WTC11 (cell line): ENCODE measurements at regions not wholly inside any gene's neighbourhood (a gene's known extent, or its start where the extent isn't known, plus 50 kb on each side); places are given as distances from the start of the nearest gene placed in this dataset.

Source experiments
- ATAC-seq: fragments of 200-7000 bp; cut with Tn5 transposase; 2 replicates; pipeline ENCODE4 v1.10.0; 2021; ENCODE audit warnings: mild to moderate bottlenecking, moderate library complexity
- CTCF ChIA-PET: fragments of 300-600 bp; sonication (Branson Sonifier 250); formaldehyde crosslinking; loops from one replicate; lab custom pipeline; 2021; ENCODE audit warnings: antibody characterized with exemption; lab: Charles Lee
- POLR2A ChIA-PET: fragments of 350-600 bp; sonication (Branson Sonifier 250); formaldehyde crosslinking; loops from one replicate; lab custom pipeline; 2021; ENCODE audit warnings: antibody characterized with exemption; lab: Charles Lee
- DNase-seq: peaks from one replicate; pipeline ENCODE4 v3.0.0; 2021; ENCODE audit warnings: low spot score
- H3K27ac Mint-ChIP-seq: 2 replicates; pipeline ENCODE4 v1.8.0; 2021; ENCODE audit warnings: mixed read lengths
- H3K27me3 Mint-ChIP-seq: 2 replicates; pipeline ENCODE4 v1.8.0; 2021; ENCODE audit warnings: low read depth, mild to moderate bottlenecking, moderate library complexity, mixed read lengths
- H3K36me3 Mint-ChIP-seq: 2 replicates; pipeline ENCODE4 v1.8.0; 2021; ENCODE audit warnings: mixed read lengths
- H3K4me1 Mint-ChIP-seq: 2 replicates; pipeline ENCODE4 v1.8.0; 2022; ENCODE audit warnings: mixed read lengths
- H3K4me3 Mint-ChIP-seq: 2 replicates; pipeline ENCODE4 v1.8.0; 2021; ENCODE audit warnings: mild to moderate bottlenecking, moderate library complexity, mixed read lengths
- H3K9me3 Mint-ChIP-seq: 2 replicates; pipeline ENCODE4 v1.8.0; 2021; ENCODE audit warnings: mixed read lengths
- AFF4 ChIP-seq: sonication (generic); formaldehyde crosslinking; IDR thresholded peaks from 2 replicates; pipeline ENCODE4 v1.8.1; 2023; ENCODE audit warnings: mild to moderate bottlenecking, missing genetic modification reagents, borderline replicate concordance
- ATF2 ChIP-seq: sonication (generic); formaldehyde crosslinking; IDR thresholded peaks from 2 replicates; pipeline ENCODE4 v1.8.1; 2022; ENCODE audit warnings: low read depth, missing genetic modification reagents, borderline replicate concordance
- CBFB ChIP-seq: sonication (generic); formaldehyde crosslinking; IDR thresholded peaks from 2 replicates; pipeline ENCODE4 v1.8.1; 2022; ENCODE audit warnings: mild to moderate bottlenecking, low read depth, missing genetic modification reagents
- CREB1 ChIP-seq: sonication (generic); formaldehyde crosslinking; IDR thresholded peaks from 2 replicates; pipeline ENCODE4 v1.8.0; 2023; ENCODE audit warnings: mild to moderate bottlenecking, missing genetic modification reagents
- FOXJ3 ChIP-seq: sonication (generic); formaldehyde crosslinking; IDR thresholded peaks from 2 replicates; pipeline ENCODE4 v1.9.0; 2021; ENCODE audit warnings: missing genetic modification reagents, mild to moderate bottlenecking, borderline replicate concordance
- GTF2I ChIP-seq: fragments of 250-450 bp; sonication (Bioruptor Pico); conservative IDR thresholded peaks from 2 replicates; pipeline ENCODE4 v1.4.0; 2021; ENCODE audit warnings: mild to moderate bottlenecking
- HMGXB4 ChIP-seq: sonication (generic); formaldehyde crosslinking; IDR thresholded peaks from 2 replicates; pipeline ENCODE4 v1.8.1; 2023; ENCODE audit warnings: mild to moderate bottlenecking, moderate library complexity, missing genetic modification reagents
- IRF2 ChIP-seq: sonication (generic); formaldehyde crosslinking; IDR thresholded peaks from 2 replicates; pipeline ENCODE4 v1.8.0; 2022; ENCODE audit warnings: low read depth, missing genetic modification reagents, borderline replicate concordance
- KAT7 ChIP-seq: sonication (generic); formaldehyde crosslinking; IDR thresholded peaks from 2 replicates; pipeline ENCODE4 v1.8.1; 2023; ENCODE audit warnings: missing genetic modification reagents, mild to moderate bottlenecking, borderline replicate concordance
- MLX ChIP-seq: sonication (generic); formaldehyde crosslinking; IDR thresholded peaks from 2 replicates; pipeline ENCODE4 v1.8.1; 2023; ENCODE audit warnings: mild to moderate bottlenecking, missing genetic modification reagents, moderate library complexity
- MXD4 ChIP-seq: fragments of 250-450 bp; sonication (Bioruptor Pico); IDR thresholded peaks from 2 replicates; pipeline ENCODE4 v1.8.0; 2021; ENCODE audit warnings: mild to moderate bottlenecking, moderate library complexity, borderline replicate concordance
- PRDM15 ChIP-seq: sonication (generic); formaldehyde crosslinking; IDR thresholded peaks from 2 replicates; pipeline ENCODE4 v1.8.0; 2022; ENCODE audit warnings: missing genetic modification reagents
- PREB ChIP-seq: sonication (generic); formaldehyde crosslinking; IDR thresholded peaks from 2 replicates; pipeline ENCODE4 v1.8.1; 2022; ENCODE audit warnings: mild to moderate bottlenecking, missing genetic modification reagents, moderate library complexity, borderline replicate concordance
- PRRX2 ChIP-seq: fragments of 250-450 bp; sonication (Bioruptor Pico); IDR thresholded peaks from 2 replicates; pipeline ENCODE4 v1.8.0; 2021; ENCODE audit warnings: mild to moderate bottlenecking
- SMAD3 ChIP-seq: sonication (generic); formaldehyde crosslinking; IDR thresholded peaks from 2 replicates; pipeline ENCODE4 v1.8.0; 2022; ENCODE audit warnings: missing genetic modification reagents, mild to moderate bottlenecking, borderline replicate concordance
- TEAD4 ChIP-seq: sonication (generic); formaldehyde crosslinking; IDR thresholded peaks from 2 replicates; pipeline ENCODE4 v1.8.0; 2022; ENCODE audit warnings: mild to moderate bottlenecking, missing genetic modification reagents
- ZNF138 ChIP-seq: sonication (generic); formaldehyde crosslinking; conservative IDR thresholded peaks from 2 replicates; pipeline ENCODE4 v1.8.1; 2022; ENCODE audit warnings: mild to moderate bottlenecking, moderate library complexity, missing genetic modification reagents
- ZNF232 ChIP-seq: sonication (generic); formaldehyde crosslinking; IDR thresholded peaks from 2 replicates; pipeline ENCODE4 v1.8.0; 2022; ENCODE audit warnings: mild to moderate bottlenecking, missing genetic modification reagents
- ZNF263 ChIP-seq: sonication (generic); formaldehyde crosslinking; IDR thresholded peaks from 2 replicates; pipeline ENCODE4 v1.8.1; 2022; ENCODE audit warnings: low read depth, mild to moderate bottlenecking, moderate library complexity, missing genetic modification reagents

- TF ChIP-seq ATF2 (CRISPR knock-in tag) = no peak
- no peak for TF ChIP-seq MXD4 (CRISPR knock-in tag)
- TF ChIP-seq ZNF138 (CRISPR knock-in tag) = no peak
Measured at GRCh38 chr14:48350971-48351370, 675.6 kb upstream of the MDGA2 start (continued).

- Mint-ChIP-seq H3K9me3 (peaks cover 4% of the 10 kb centered on the region; the same call in 1 of the 2 replicates), H3K27ac (no peak overlapping the region), H3K36me3 (0 out of 2 replicates have a peak, but pooled peaks cover 2% of the 10 kb centered on the region), H3K27me3 (no peaks in the 10 kb centered on the region), H3K4me1 (no peaks in the 10 kb centered on the region), H3K4me3 (no peak overlapping the region)
- CTCF ChIA-PET = no interaction called here
- DNase-seq (no peak), ATAC-seq (no peak)
- POLR2A ChIA-PET = no interaction called here
- TF ChIP-seq MLX (CRISPR knock-in tag) = no peak
- no peak for TF ChIP-seq ZNF263 (CRISPR knock-in tag)
- TF ChIP-seq GTF2I (CRISPR knock-in tag) = no peak
- no peak for TF ChIP-seq ZNF232
- TF ChIP-seq FOXJ3 (CRISPR knock-in tag) = no peak
- TF ChIP-seq HMGXB4 (CRISPR knock-in tag) = no peak
- no peak for TF ChIP-seq CBFB (CRISPR knock-in tag)
- no peak for TF ChIP-seq PRDM15 (CRISPR knock-in tag)
- TF ChIP-seq TEAD4 (CRISPR knock-in tag) = no peak
- TF ChIP-seq PREB (CRISPR knock-in tag) = no peak
- no peak for TF ChIP-seq KAT7 (CRISPR knock-in tag)
- no peak for TF ChIP-seq CREB1 (CRISPR knock-in tag)
- no peak for TF ChIP-seq IRF2 (CRISPR knock-in tag)
- no peak for TF ChIP-seq AFF4 (CRISPR knock-in tag)
- TF ChIP-seq PRRX2 (CRISPR knock-in tag) = no peak
- no peak for TF ChIP-seq SMAD3 (CRISPR knock-in tag)
Measured at GRCh38 chr14:48349689-48350088, 674.3 kb upstream of the MDGA2 start.
